ENCODE measurements at regions not wholly inside any gene's neighbourhood (a gene's known extent, or its start where the extent isn't known, plus 50 kb on each side); places are given as distances from the start of the nearest gene placed in this dataset.
A peak's percentile ranks its signal among the peaks of the same experiment; 100 is the strongest.

DNA sequence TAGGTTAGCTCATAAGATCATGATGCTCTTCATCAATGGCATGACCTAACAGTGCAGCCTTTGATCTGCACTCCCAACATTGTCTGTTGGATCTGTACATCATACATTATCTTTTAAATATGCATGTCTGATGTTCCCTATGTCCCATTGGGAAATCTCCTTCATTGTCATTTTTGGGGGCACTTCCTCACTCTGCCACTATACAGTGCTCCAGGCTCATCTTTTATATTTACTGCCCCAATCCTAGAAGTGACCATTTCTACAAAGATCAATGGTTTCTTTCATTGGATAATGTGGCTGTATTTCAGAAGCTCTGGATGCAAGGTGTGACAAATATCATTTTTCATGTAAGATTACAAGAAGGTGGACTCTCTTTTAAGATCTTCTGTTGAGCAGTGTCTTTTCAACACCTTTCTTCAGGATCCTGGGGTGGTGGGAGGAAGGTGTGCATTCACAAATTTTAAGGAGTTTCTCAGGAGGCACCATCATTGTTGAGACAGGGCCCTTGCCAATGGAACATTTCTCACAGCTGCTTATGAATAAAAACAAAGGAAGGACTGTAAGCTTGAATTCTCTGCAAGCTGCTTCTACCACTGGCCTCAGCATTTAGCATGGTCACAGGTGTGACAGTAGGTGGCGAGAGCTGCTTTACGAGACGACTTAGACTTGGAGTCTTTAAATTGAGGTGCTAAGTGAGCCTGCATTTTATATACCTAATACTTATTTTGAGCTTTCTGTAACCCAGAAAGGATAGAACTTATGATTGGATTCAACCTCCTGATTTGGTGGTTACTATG is 403.0 kb downstream of the LMO7 start:
- DNase-seq: no peak

DNA sequence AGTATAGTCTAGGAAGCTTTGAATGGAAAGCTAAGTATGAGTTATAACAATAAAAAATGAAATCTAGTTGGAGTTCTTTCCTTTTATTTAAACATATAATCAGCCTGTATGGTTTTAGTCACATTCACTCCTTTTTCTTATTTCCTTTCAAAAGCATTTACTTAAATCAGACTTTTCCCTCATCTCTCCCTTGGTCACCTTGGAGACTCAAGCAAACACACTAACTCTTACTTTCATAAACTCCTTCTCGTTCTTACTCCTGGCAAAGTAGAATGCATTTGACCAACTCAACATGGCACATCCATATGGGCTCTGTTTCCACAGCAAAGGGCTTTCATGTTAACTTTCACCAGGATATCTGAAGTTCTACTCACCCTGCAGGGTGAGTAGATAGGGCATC is 400.0 kb downstream of the LMO7 start:
- DNase-seq: no peak

DNA sequence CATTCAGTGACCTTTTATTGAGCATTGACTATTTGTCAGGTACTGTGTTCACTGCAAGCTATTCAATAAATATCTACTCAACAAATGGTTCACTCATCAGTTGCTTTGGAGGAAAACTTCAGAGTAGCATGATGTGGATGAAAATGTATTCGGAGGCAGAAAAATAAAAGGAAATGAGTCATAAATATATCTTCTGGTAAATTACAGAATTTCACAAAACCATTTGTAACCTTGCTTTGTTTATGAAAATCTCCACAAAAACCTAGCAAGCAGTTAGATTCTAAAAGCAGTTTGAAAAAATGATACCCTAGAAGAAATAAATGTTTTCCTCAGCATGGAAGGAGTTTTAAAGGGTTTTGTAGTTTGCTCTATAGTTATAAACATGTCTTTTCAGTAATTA is 399.6 kb downstream of the LMO7 start:
- DNase-seq: no peak

DNA sequence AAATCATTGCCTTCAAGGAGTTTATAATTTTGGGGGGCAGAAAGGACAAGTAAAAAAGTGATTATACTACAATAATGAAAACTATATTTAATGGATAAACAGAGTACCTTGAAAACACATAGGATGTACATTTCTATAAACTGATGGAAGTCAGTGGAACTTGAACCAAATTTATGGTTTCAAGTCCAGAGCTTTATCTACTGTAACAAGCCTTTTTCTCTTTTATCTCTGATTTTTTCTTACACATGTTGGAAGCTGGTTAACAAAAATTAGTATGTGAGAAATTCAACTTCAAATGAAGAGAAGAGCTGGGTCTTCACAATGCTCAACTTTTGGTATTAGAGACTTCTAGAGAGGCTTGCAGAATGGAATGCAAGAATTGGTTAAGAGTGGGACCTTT is 393.6 kb downstream of the LMO7 start:
- DNase-seq: no peak

DNA sequence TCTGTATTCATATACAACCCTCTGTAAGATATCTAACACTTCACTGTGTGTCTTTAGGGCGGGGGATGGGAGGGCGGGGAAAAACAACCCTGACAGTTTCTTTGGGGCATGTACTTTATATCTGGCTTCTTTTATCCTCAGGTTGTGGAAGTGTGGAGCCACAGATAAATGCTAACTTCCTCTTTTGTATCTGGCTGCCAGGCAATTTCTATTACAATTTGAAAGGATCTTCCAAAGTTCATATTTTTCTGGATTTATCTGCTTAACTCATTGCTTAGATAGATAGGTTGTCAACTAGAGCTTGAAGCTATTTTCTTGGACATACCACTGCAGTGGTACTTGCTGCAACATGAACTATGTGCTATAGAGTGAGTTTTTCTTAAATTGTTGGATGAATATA is 393.0 kb downstream of the LMO7 start:
- DNase-seq: no peak

DNA sequence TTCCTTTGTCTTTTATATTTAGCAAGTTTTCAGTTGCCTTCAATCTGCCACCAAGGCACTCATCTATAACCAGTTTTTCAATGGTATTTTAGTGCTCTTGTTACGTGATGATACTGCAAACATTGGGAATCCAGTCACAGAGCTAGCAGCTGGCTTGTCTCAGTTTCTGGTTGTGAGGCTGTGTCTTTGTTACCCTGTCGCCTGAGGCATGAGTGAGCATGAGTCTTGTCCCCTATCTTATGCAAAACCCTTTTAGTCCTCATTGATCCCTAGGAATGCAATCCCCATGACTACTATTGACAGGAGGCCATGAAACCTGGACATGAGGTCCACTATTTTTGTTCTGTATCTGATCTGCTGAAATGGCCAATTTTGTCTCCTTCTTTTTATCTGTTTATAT is 391.0 kb downstream of the LMO7 start:
- DNase-seq: no peak

DNA sequence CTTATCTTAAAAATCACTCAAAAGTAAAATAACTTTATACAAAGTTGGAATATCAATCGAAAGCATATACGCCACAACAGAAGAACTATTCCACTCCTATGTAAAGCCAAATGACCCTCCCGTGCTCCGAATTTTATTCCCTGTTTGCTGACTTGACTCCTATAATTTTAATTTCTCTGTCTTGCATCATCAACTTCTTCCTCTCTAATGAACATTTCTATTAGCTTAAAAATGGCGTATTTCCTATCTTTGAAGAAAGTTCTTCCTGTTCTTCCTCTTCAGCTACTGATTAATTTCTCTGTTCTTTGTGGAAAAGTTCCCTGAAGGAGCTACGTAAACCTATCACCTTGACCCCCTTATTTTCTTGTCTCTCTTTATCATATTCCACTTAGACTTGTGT is 389.3 kb downstream of the LMO7 start:
- no peak for DNase-seq

DNA sequence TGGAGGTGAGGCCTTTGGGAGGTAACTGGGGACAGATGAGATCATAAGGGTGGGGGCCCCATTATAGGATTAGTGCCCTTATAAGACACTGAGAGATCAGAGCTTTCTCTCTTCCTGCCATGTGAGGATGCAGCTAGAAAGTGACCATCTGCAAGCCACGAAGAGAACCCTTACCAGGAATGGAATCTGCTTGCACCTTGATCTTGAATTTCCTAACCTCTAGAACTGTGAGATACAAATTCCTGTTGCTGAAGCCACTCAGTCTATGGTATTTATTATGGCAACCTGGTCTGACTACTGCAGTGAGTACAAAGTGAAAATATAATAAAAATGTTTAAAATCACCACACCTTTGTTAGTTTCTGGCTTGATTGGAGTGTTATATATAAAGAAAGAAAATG is 388.0 kb downstream of the LMO7 start:
- no peak for DNase-seq

DNA sequence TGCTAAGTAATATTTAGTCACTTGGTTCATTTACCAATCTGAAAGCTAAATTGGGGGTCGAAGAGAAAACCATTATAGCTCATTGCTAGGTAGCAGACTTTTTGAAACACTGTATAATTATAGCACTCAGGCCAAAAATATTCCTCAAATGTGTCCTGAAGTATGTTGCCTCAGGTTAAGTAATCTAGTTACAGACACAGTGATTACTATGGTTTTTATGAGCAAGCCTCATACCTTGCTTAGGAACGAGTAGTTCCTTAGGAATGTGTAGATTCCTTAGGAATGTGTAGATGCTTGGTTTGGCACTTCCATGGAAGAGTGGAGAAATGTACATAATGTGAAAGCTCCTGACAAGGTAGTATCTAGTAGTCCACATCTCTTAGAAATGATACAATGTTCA is 387.5 kb downstream of the LMO7 start:
- DNase-seq: no peak

DNA sequence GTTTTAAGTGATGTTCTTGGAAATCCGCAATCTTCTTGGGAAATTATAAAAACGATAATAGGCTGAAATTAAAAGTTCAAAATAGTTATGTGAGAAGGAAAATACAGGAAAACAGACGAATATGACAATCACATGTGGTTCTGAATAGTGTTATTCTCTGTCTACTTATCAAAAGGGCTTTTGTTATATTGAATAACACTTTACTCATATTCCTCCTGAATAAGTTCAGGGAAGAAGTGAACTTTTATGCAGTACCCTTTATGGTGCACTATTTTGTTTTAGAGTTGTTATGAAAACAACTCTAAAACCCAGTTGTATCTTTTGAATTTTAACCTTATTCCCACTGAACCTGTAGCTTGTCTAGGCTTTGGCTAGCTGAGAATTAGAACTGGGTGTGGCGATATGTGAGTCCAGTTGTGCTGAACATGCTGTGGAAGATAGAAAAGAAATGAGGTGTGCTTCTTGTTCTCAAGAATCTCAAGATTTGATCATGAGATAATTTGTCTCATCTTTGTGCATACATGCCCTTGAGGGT is 384.4 kb downstream of the LMO7 start:
- DNase-seq: no peak

DNA sequence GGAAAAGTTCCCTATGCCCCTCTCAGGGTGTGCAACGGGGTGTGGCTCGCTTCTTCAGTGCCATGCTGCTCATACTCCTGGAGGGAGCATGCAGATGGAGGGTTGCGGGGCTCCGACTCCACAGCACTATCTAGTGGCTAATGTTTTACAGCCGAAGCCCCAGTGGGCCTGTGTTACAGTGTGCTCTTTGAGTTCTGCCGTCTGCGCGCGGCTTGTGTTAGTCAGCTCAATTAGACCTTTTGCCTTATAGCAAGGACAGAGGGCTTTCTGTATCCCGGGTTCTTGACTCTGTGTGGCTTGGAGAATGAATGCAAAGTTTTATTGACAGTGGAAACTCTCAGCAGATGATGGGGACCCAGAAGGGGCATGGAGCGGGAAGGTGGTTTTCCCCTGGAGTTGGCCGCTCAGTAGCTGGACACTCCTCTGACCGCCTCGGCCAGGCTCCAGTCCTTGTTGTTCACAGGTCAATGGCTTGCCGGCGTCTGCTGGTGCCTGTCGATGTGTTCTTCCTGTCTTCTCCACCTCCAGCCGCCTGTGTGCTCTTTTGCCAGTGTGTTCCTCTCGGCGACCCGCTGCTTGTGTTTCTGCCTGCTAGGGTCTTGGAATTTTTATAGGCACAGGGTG is 383.4 kb downstream of the LMO7 start:
- DNase-seq: no peak

DNA sequence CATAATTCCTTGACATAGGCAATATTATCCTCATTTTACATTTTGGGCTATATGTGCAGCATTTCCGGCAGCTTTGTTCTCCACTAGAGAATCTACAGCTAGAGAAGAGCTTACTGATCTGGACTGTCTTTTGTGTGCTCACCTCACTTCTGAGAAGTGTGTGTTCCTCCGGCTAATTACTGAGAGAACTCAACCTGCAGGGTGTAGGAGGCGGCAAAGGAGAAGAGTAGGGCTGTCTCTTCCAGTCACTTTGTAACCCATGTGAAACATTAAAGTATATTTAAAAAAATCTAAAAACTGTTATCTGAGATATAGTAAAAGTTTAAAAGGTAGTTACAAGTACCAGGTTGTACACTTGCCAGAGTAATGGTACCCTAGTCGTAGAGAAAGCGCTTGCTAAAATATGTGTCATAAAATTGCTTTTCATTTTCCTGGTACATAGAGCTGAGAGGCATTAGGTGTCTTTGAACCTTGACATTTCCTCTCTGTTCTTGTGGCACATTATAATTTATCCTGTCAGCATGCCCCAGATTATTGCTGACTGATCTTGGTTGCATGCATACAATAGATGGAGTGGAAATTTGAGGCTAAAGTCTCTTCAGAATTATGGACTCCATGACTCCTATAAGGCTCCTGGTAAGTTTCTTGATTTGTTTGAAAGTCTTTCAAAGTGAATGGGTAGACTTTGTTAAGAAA is 381.9 kb downstream of the LMO7 start:
- no peak for DNase-seq

DNA sequence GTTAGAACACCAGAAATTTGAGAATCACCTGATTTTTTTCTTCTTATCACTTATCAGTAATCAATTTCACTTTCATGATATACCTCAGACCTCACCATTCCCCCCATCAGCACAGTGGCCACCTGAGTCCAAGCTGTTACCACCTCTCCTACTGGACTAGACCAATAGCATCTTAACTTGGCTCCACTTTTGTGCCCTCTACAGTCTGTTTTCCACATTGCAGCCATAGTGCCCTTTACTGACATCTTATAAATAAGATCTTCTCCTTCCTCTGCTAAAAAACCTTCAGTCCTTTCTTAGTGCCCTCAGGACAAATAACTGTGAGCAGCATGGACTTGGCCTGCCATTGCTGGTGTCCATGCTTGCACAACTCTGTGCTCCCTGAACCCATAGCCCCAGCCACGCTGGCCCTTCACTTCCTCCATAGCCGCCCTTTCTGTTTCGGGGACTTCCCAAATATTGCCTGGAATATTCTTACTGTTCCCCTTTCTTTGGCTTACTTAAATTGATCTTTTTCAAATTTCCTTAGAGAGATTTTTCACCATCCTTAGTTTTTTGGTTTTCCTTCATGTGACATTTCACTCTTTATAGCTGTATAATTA is 380.8 kb downstream of the LMO7 start:
- peak in 2 of 6 experiments; percentile 2 to 7 for DNase-seq

DNA sequence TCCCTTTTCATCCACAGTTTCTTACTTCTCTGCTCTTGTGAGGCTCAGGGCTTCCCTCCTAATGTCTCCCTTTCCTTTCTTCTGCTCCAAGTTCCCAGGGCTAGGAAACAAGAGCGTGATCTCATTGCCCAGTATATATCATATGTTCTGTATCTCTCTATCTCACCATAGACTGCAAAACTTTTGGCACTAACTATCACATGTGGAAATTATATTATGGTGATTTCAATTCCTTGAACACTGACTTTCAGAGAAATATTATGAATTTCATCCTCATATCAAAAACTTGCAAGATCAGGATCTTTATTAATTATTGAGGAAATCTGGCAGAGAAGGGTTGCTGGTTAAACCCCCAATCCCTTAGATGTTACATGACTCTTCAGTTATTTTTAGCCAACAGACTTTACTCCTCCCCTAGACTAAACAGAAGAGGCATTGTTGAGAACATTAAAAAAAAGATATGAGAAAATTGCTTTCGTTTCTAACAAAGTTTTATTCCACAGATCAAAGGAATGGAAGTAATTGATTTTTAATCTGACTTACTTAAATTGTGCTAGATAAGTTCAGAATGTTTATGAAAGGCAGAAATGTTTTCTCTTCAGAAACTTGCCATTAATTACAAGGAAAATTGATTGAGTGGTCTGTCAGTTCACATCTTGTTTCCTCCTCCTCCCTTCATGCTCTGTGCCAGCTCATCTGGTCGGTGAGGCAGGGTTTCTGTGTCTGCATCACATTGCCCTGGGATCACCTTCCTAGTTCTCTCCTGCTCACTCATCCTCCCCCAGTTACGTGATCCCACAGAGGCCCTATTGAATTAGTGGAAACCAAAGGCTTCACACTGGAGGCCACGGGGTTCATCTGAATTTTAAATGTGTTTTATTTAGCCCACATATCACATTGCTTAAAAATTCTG is 378.5 kb downstream of the LMO7 start:
- no peak for DNase-seq

DNA sequence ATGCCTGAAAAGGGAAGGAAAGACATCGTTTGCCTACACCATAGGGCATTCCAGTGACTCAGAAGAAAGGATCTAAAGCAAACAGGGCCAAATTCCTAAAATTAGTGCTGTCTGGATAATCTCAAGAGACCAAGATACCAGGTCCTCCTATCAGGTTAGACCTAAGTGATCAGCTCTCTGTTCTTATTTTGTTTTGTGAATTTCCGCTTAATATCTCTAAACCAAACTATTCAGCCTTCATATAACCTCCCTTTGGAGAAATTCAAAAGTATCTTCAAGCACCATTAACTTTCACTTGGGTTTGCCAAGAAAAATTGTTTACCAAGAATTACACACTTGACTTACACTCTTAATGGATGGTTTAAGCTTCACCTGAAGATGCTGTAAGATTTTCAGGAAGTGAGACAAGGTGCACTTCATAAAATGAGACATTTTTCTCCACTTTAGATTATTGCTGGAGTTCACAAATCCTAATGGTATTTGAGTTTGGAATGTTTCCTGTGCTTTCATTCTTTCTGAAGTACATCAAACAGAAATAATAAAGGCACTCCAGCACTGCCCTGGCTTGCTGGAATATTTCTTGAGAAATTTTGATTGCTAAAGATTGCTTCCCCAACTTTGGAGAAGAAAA is 376.1 kb downstream of the LMO7 start:
- DNase-seq: no peak

DNA sequence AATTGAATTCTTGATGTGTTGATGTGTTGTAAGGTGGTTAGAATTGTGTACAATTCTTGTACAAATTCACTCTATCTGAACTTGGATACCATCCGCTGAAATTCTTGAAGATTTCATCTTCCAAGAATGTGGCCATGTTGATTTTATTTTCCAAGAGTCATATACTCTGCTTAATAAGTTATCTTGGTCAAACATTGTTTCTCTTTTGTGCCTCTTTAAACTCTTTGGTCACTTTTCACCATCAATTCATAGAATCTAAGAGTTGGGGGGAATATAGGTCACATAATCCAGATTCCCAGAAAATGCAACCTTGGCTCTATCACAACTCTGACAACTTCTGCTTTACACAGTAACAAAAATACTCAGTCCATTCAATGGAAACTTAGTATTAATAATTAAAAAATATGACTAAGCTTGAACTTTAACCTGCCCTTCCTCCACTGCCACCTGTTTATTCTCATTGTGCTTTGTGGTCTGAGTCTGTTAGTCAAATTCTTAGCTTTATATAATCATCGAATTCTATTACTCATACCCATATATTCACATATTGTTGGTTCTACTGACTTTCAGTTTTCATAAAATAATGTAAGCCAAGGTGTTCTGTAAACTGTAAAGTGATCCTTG is 373.2 kb downstream of the LMO7 start:
- DNase-seq: no peak

DNA sequence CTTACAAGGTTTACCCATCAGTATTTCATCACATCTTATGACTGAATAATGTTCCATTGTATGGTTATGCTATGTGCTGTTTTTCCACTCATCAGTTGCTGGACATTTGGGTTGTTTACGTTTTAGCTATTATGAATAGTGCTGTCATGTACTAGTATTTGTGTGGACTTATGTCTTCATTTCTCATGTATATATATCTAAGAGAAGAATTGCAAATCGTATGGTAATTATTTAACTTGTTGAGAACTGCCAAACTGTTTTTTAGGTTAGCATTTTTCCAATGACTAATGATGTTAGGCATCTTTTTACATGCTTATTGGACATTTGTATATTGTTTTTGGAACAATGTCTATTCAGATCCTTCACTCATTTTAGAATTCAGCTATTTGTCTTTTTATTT is 368.3 kb downstream of the LMO7 start:
- DNase-seq: no peak

DNA sequence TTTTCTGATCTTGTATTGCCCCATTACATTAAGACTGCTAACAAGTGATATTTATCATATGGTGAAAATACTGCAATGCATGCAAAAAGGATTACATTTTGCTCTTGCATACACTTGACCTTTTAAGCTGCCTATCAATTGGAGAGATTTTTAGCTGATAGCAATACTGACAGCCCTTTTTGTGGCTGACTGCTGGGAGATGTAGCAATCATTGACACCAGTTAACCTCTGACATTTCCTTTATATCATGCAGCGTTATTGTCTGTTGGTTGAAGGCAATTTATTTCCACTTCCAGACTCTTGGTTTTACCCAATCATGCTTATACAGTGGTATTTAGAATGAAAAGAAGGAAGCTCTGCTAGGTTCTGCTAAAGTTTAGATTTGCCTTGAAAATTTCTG is 364.0 kb downstream of the LMO7 start:
- no peak for DNase-seq

DNA sequence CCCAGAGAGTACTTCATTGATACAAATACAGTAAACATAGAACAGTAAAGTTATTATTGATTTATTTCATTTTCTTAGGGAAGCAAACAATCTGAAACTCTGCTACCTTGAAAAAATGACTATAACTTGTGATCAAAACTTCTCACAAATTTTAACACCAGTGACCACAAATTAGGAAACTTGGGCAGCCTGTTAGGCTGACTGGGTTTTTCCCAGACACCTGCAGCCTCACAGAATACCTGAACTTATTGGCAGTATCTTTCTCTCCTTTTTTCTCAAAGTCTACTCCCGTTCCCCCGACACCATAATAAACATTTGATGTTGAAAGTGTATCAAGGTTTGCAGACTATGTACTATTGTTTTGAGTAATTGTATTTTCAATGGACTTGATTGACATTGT is 360.5 kb downstream of the LMO7 start:
- DNase-seq: no peak

DNA sequence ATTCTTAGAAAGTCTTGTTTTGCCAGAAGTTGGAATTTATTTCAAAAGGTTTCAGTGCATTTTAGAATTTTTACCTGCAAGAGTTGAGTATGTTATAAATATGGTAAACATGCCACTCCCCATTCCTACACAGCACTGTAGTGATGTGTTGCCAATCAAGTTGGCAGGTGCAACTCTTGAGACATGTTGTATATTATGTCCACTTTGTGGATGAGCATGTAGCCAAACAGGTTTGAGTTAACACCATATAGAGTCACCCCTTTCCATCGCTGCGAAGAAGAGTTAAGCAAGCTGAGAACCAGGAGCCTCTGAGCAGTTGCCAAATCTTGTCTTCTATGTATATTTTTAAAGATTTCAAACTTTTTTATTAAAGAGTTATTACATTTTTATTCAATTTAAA is 359.8 kb downstream of the LMO7 start:
- no peak for DNase-seq

DNA sequence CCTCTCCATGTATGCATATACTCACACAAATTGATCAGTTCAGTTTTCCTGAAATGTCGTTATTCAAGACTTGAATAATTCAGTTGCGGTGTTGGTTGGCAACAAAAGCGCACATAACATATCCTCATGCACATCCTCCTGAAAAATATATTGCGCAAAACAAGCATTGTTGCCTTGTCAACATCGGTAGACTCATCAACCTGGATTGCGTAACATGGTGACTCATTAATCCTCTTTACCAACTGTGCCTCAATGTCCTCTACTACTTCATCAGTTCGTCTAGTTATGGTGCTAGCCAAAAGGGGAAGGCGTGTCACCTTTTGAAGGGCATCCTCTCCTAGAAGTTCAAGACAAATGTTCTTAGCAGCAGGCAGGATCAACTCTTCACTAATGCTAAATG is 357.7 kb downstream of the LMO7 start:
- DNase-seq: no peak

DNA sequence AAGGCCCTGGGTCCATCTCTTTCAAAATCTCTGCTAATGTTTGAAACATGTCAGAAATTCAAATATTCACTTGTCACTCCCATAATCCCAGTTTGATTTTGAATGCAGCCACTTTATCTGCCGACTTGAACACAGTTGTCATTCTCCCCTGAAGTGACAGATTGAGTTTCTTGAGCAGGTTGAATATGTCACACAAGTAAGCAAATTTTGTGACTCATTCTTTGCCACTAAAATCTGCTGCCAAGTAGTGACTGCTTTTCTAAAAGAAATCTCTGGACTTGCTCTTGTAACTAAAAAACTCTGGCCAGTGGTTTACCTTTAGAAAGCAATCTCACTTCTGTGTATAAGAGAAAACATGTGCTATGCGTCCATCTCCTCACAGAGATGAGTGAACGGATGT is 357.1 kb downstream of the LMO7 start:
- DNase-seq: no peak
